ENCODE measurements at regions not wholly inside any gene's neighbourhood (a gene's known extent, or its start where the extent isn't known, plus 50 kb on each side); places are given as distances from the start of the nearest gene placed in this dataset.
"Not testable (repeated sequence)": the region's sequence is repeated elsewhere in the genome, so short reads cannot be mapped to it uniquely, and the experiment has no call there.

GRCh38 chr6:105711216-105711615, 308.3 kb upstream of the PREP start:
- TF ChIP-seq, protein P1, sequence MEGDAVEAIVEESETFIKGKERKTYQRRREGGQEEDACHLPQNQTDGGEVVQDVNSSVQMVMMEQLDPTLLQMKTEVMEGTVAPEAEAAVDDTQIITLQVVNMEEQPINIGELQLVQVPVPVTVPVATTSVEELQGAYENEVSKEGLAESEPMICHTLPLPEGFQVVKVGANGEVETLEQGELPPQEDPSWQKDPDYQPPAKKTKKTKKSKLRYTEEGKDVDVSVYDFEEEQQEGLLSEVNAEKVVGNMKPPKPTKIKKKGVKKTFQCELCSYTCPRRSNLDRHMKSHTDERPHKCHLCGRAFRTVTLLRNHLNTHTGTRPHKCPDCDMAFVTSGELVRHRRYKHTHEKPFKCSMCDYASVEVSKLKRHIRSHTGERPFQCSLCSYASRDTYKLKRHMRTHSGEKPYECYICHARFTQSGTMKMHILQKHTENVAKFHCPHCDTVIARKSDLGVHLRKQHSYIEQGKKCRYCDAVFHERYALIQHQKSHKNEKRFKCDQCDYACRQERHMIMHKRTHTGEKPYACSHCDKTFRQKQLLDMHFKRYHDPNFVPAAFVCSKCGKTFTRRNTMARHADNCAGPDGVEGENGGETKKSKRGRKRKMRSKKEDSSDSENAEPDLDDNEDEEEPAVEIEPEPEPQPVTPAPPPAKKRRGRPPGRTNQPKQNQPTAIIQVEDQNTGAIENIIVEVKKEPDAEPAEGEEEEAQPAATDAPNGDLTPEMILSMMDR (conservative IDR thresholded peaks at IDR 0.05; ENCODE audit: low read depth, low read length) = no peak
- DNase-seq (ENCODE audit: low read depth) = no peak
- no peak overlapping the region for H3K4me3 ChIP-seq (ENCODE audit: low read depth, low read length)

DNA sequence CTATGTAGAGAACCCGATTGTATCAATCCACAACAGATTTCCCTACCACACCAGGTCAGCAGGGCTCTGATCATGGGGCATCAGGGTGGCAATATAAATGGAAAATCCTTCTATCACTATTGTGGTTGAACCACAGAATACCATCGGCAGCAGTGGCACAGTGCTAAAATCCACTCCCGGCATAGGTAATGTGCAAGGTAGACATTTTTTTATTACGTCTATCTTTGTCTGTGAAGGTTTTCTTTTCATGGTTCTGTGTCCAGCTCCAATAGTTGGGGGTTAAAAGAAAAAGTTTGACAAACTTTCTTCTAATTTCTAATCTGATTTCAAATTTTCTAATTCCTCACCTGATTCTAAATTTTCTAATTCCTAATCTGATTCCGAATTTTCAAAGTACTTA, 302.7 kb upstream of the PREP start:
- H3K4me3 ChIP-seq (ENCODE audit: low read depth, low read length) = no peak overlapping the region
- DNase-seq (ENCODE audit: low read depth) = no peak
- TF ChIP-seq, protein P1 (conservative IDR thresholded peaks at IDR 0.05; ENCODE audit: low read depth, low read length) = no peak

DNA sequence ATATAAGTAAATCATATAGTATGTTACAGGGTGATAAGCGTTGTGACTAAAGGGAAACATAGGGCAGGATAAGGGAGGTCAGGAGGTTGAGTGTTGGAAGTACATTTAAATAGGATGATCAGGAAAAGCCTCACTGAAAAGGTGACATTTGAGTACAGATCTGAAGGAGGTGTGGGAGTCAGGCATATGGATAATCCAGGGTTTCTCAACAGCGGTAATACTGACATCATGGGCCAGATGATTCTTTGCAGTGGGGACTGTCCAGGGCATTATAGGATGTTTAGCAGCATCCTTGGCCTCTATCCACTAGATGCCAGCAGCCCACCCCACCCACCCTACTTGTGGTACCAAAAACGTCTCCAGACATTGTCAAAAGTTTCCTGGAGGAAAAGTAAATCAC, 292.6 kb upstream of the PREP start:
- H3K4me3 ChIP-seq (ENCODE audit: low read depth, low read length) = no peak overlapping the region
- no peak for DNase-seq (ENCODE audit: low read depth)
- TF ChIP-seq, protein P1 (conservative IDR thresholded peaks at IDR 0.05; ENCODE audit: low read depth, low read length) = no peak

GRCh38 chr6:105692613-105693215, 289.8 kb upstream of the PREP start:
- no peak overlapping the region for H3K4me3 ChIP-seq (ENCODE audit: low read depth, low read length)
- DNase-seq (ENCODE audit: low read depth) = no peak
- TF ChIP-seq, protein P1 (conservative IDR thresholded peaks at IDR 0.05; ENCODE audit: low read depth, low read length) = no peak

DNA sequence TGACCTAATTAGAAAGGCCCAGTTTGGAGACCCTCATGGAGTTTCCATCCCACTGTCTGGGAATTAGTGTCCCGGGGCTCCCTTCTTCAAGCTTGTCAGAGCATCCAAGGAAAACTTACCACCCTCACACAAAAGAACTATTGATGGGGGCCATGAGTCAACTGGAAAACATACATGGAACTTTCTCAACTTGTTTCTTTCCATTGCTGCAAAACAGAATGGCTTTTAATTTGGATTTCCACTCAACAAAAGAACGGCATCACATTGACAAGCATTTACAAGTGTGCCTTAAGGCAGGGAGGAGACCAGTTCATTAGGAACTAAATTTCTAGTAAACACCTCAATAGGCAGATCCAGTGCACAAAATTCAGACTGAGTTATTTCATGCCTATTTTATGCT, 289.1 kb upstream of the PREP start:
- H3K4me3 ChIP-seq (ENCODE audit: low read depth, low read length) = no peak overlapping the region
- TF ChIP-seq, protein P1 (conservative IDR thresholded peaks at IDR 0.05; ENCODE audit: low read depth, low read length) = no peak
- DNase-seq (ENCODE audit: low read depth) = no peak

- TF ChIP-seq, protein P1 (conservative IDR thresholded peaks at IDR 0.05; ENCODE audit: low read depth, low read length) = no peak
- no peak overlapping the region for H3K4me3 ChIP-seq (ENCODE audit: low read depth, low read length)
- no peak for DNase-seq (ENCODE audit: low read depth)
Measured at GRCh38 chr6:105691081-105691480, 288.2 kb upstream of the PREP start.

DNA sequence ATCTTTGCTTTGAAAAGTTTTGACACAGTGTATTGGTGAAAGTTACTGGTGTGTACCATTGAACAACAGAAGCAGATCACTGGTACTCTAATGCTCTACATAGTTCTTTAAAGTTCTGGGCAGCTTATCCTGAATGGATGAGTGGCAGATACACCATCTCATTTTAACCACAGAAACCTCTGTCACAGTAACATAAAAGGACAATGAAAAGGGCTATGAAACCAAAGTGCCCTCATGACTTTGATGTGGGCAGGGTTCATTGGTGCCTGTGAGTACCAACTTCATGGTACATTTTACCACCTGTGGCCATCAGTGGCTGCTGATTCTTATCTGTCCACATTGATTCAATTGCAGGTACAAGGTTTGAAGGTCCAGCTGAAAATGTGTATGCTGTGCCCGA, 285.7 kb upstream of the PREP start:
- TF ChIP-seq, protein P1 (conservative IDR thresholded peaks at IDR 0.05; ENCODE audit: low read depth, low read length) = no peak
- DNase-seq (ENCODE audit: low read depth) = no peak
- H3K4me3 ChIP-seq (ENCODE audit: low read depth, low read length) = no peak overlapping the region

DNA sequence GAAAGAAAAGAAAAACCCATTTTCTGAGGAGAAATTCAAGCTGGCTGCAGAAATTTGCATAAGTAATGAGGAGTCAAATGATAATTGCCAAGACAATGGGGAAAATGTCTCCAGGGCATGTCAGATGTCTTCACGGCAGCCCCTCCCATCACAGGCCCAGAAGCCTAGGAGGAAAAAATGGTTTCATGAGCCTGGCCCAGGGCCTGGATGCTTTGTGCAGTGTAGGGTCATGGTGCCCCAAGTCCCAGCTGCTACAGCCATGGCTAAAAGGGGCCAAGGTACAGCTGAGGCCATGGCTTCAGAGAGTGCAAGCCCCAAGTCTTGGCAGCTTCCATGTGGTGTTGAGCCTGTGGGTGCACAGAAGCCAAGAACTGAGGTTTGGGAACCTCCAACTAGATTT, 283.9 kb upstream of the PREP start:
- DNase-seq (ENCODE audit: low read depth); H3K4me3 ChIP-seq (ENCODE audit: low read depth, low read length): not testable (repeated sequence)

Data from choroid plexus epithelial cell (primary cell).